GM10266 (cell line): ENCODE measurements at regions not wholly inside any gene's neighbourhood (a gene's known extent, or its start where the extent isn't known, plus 50 kb on each side); places are given as distances from the start of the nearest gene placed in this dataset.

ENCODE experiments used
- DNase-seq: peaks from one replicate; pipeline ENCODE4 v3.0.0; 2012; ENCODE audit errors: extremely low spot score
- CTCF ChIP-seq: IDR thresholded peaks from 2 replicates; pipeline ENCODE4 v1.5.1; 2012; ENCODE audit warnings: mild to moderate bottlenecking, low read depth; ENCODE audit not compliant: control insufficient read depth, insufficient read depth; ENCODE audit errors: missing control alignments

GRCh38 chr10:89095701-89096391 lies 105.2 kb downstream of the FAS start:
- no peak for DNase-seq
- TF ChIP-seq CTCF = no peak

- TF ChIP-seq CTCF = no peak
- no peak for DNase-seq
Measured at GRCh38 chr10:89093728-89094127, 103.1 kb downstream of the FAS start.

- DNase-seq = no peak
- no peak for TF ChIP-seq CTCF
Measured at GRCh38 chr10:89092981-89093380, 102.4 kb downstream of the FAS start.

- TF ChIP-seq CTCF = no peak
- no peak for DNase-seq
Measured at GRCh38 chr10:89092439-89092838, 101.8 kb downstream of the FAS start.

- no peak for DNase-seq
- TF ChIP-seq CTCF = no peak
Measured at GRCh38 chr10:89091496-89091895, 100.9 kb downstream of the FAS start.

GRCh38 chr10:89090756-89091445 lies 100.3 kb downstream of the FAS start:
- DNase-seq = no peak
- TF ChIP-seq CTCF = no peak
